ENCODE measurements at regions not wholly inside any gene's neighbourhood (a gene's known extent, or its start where the extent isn't known, plus 50 kb on each side); places are given as distances from the start of the nearest gene placed in this dataset.
A peak's percentile ranks its signal among the peaks of the same experiment; 100 is the strongest.
"Not testable (repeated sequence)": the region's sequence is repeated elsewhere in the genome, so short reads cannot be mapped to it uniquely, and the experiment has no call there.

GRCh38 chr2:43013821-43014345 lies 212.5 kb downstream of the ZFP36L2 start:
- DNase-seq = no peak

GRCh38 chr2:43012966-43013365 lies 213.4 kb downstream of the ZFP36L2 start:
- no peak for DNase-seq

GRCh38 chr2:43011158-43011491 lies 215.3 kb downstream of the ZFP36L2 start:
- no peak for DNase-seq

- no peak for DNase-seq
Measured at GRCh38 chr2:43010438-43011157, 215.8 kb downstream of the ZFP36L2 start.

GRCh38 chr2:43009448-43009847 lies 217.0 kb downstream of the ZFP36L2 start:
- DNase-seq = no peak

- no peak for DNase-seq
Measured at GRCh38 chr2:43008388-43008787, 216.0 kb upstream of the HAAO start.

GRCh38 chr2:43007901-43008300 lies 215.5 kb upstream of the HAAO start:
- no peak for DNase-seq

GRCh38 chr2:43006834-43007543 lies 214.6 kb upstream of the HAAO start:
- DNase-seq = no peak

- no peak for DNase-seq
Measured at GRCh38 chr2:43005975-43006833, 213.8 kb upstream of the HAAO start.

GRCh38 chr2:43005245-43005974 lies 213.0 kb upstream of the HAAO start:
- peak in 9 of 14 donors; percentile 31 to 62 (median 53) for DNase-seq

GRCh38 chr2:43004879-43005244 lies 212.5 kb upstream of the HAAO start:
- DNase-seq = no peak

GRCh38 chr2:43004126-43004865 lies 211.9 kb upstream of the HAAO start:
- DNase-seq = not testable (repeated sequence)

GRCh38 chr2:43003702-43004101 lies 211.3 kb upstream of the HAAO start:
- no peak for DNase-seq

- DNase-seq = no peak
Measured at GRCh38 chr2:43001787-43002468, 209.5 kb upstream of the HAAO start.

GRCh38 chr2:43001055-43001378 lies 208.6 kb upstream of the HAAO start:
- no peak for DNase-seq

- peak in 13 of 14 donors; percentile 11 to 89 (median 68) for DNase-seq
Measured at GRCh38 chr2:43000242-43001054, 208.1 kb upstream of the HAAO start.

GRCh38 chr2:42999856-43000241 lies 207.5 kb upstream of the HAAO start:
- DNase-seq = no peak

GRCh38 chr2:42999391-42999841 lies 207.0 kb upstream of the HAAO start:
- DNase-seq = no peak

GRCh38 chr2:42998721-42999120 lies 206.3 kb upstream of the HAAO start:
- no peak for DNase-seq

GRCh38 chr2:42996528-42996927 lies 204.1 kb upstream of the HAAO start:
- no peak for DNase-seq
